H4 (cell line): ENCODE measurements at regions not wholly inside any gene's neighbourhood (a gene's known extent, or its start where the extent isn't known, plus 50 kb on each side); places are given as distances from the start of the nearest gene placed in this dataset.

Experiments
- DNase-seq: peaks from one replicate; pipeline ENCODE4 v3.0.0-alpha.2; 2015; ENCODE audit warnings: low spot score

GRCh38 chr17:56096026-56096810 lies 57.1 kb upstream of the ANKFN1 start:
- peak; percentile 84 for DNase-seq

GRCh38 chr17:56098746-56099145 lies 54.5 kb upstream of the ANKFN1 start:
- DNase-seq, result no peak

- peak; percentile 30 for DNase-seq
Observed at GRCh38 chr17:56099649-56100048, 53.6 kb upstream of the ANKFN1 start.
